HepG2 (cell line): ENCODE measurements at regions not wholly inside any gene's neighbourhood (a gene's known extent, or its start where the extent isn't known, plus 50 kb on each side); places are given as distances from the start of the nearest gene placed in this dataset.
A peak's percentile ranks its signal among the peaks of the same experiment; 100 is the strongest.

Experiments used
- ATAC-seq: fragments of 200-7000 bp; cut with Tn5 transposase; 3 replicates; pipeline ENCODE4 v1.9.1; 2020; ENCODE audit warnings: mild to moderate bottlenecking, moderate library complexity
- BruUV-seq: library from RNA; stranded (reverse); fragments of 400-500 nt; replicated peaks from 2 replicates; lab custom pipeline; 2021; lab: Mats Ljungman, UMichigan
- CTCF ChIA-PET: fragments of 300-600 bp; formaldehyde crosslinking; extraction: SDS; loops from one replicate; lab custom pipeline; 2021; ENCODE audit warnings: low total read pairs, inconsistent platforms, low intra/inter-chr PET ratio; lab: Yijun Ruan, JAX
- POLR2A ChIA-PET: fragments of 350-600 bp; sonication (Branson Sonifier 250); formaldehyde crosslinking; loops from one replicate; lab custom pipeline; 2020; ENCODE audit warnings: antibody characterized with exemption, inconsistent platforms; lab: Yijun Ruan, JAX
- DNase-seq: peaks from one replicate; pipeline ENCODE4 v3.0.0-alpha.2; 2015; ENCODE audit warnings: low spot score
- FAIRE-seq: peaks from 3 replicates; lab custom pipeline; 2011; peaks lifted over from hg19 to GRCh38; lab: Jason Lieb, UNC
- H2AFZ ChIP-seq: one replicate; pipeline ENCODE4 v1.6.1; 2011; ENCODE audit warnings: low read length, inconsistent platforms
- H3K27ac ChIP-seq: fragments of 300-600 bp; 3 replicates; pipeline ENCODE4 v1.8.0; 2011; ENCODE audit warnings: mixed run types, mild to moderate bottlenecking, mixed read lengths, low read length, inconsistent platforms; ENCODE audit not compliant: insufficient read depth; ENCODE audit errors: extremely low read length
- H3K27me3 ChIP-seq, 2 experiments: fragments of 200-600 bp in 1 of 2; 2 replicates in 1 of 2; 3 replicates in 1 of 2; pipeline versions ENCODE4 v1.6.0 to v1.8.0; 2011; ENCODE audit warnings: low read length in 2 of 2, mild to moderate bottlenecking in 2 of 2, moderate library complexity in 2 of 2, inconsistent platforms in 1 of 2; ENCODE audit not compliant: insufficient read depth in 2 of 2, control insufficient read depth in 1 of 2
- H3K36me3 ChIP-seq, 2 experiments: fragments of 200-600 bp in 1 of 2; replicated peaks in 1 of 2; 2 replicates in 1 of 2; 3 replicates in 1 of 2; pipeline versions ENCODE4 v1.5.1 to v1.8.0; 2011; ENCODE audit warnings: low read length in 2 of 2, inconsistent platforms in 1 of 2; ENCODE audit not compliant: insufficient read depth in 2 of 2, control insufficient read depth in 1 of 2
- H3K4me1 ChIP-seq: 2 replicates; pipeline ENCODE4 v1.5.1; 2012; ENCODE audit warnings: low read length, inconsistent platforms; ENCODE audit not compliant: insufficient read depth
- H3K4me2 ChIP-seq: 2 replicates; pipeline ENCODE4 v1.6.0; 2011; ENCODE audit warnings: low read depth, low read length, inconsistent platforms
- H3K4me3 ChIP-seq, 3 experiments: fragments of 200-600 bp in 1 of 3; sonication (generic), shearing (Covaris generic) in 1 of 3; replicated peaks in 1 of 3; 2 replicates each; pipeline ENCODE4 v1.5.1; 2011 to 2016; ENCODE audit warnings: low read length in 3 of 3, inconsistent platforms in 2 of 3, low read depth in 2 of 3, mild to moderate bottlenecking in 2 of 3, control low read depth in 1 of 3, mixed read lengths in 1 of 3; ENCODE audit not compliant: insufficient read depth in 1 of 3
- H3K79me2 ChIP-seq: one replicate; pipeline ENCODE4 v1.6.1; 2011; ENCODE audit warnings: low read length, inconsistent platforms; ENCODE audit not compliant: insufficient read depth
- H3K9ac ChIP-seq: 2 replicates; pipeline ENCODE4 v1.6.0; 2011; ENCODE audit warnings: mild to moderate bottlenecking, low read depth, low read length, inconsistent platforms; ENCODE audit not compliant: insufficient read depth
- H3K9me3 ChIP-seq: 2 replicates; pipeline ENCODE4 v1.5.1; 2012; ENCODE audit warnings: mild to moderate bottlenecking, low read length
- H4K20me1 ChIP-seq: 2 replicates; pipeline ENCODE4 v1.6.0; 2011; ENCODE audit warnings: inconsistent platforms, mild to moderate bottlenecking, low read length, moderate library complexity; ENCODE audit not compliant: insufficient read depth
- FOXK1 ChIP-seq: sonication (generic); formaldehyde crosslinking; IDR thresholded peaks from 2 replicates; pipeline ENCODE4 v1.4.0; 2020; ENCODE audit warnings: low read depth, missing genetic modification reagents, borderline replicate concordance
- HNRNPL ChIP-seq: fragments of 200-400 bp; formaldehyde crosslinking; IDR thresholded peaks from 2 replicates; pipeline ENCODE4 v1.6.1; 2017; ENCODE audit warnings: mild to moderate bottlenecking, low read depth, low read length
- MAFF ChIP-seq: IDR thresholded peaks from 2 replicates; pipeline ENCODE4 v1.6.1; 2011; ENCODE audit warnings: low read depth, low read length, improper control_type of control experiment
- MAFK ChIP-seq, 2 experiments: IDR thresholded peaks in 1 of 2; conservative IDR thresholded peaks in 1 of 2; 2 replicates each; pipeline ENCODE4 v1.6.1; 2011; ENCODE audit warnings: improper control_type of control experiment in 2 of 2, low read length in 2 of 2
- TARDBP ChIP-seq: sonication (generic); formaldehyde crosslinking; IDR thresholded peaks from 2 replicates; pipeline ENCODE4 v1.8.0; 2022; ENCODE audit warnings: mild to moderate bottlenecking, missing genetic modification reagents
- ZNF136 ChIP-seq: sonication (generic); formaldehyde crosslinking; IDR thresholded peaks from 2 replicates; pipeline ENCODE4 v1.8.1; 2022; ENCODE audit warnings: low read depth, mild to moderate bottlenecking, moderate library complexity, missing genetic modification reagents
- ZNF543 ChIP-seq: sonication (generic); formaldehyde crosslinking; IDR thresholded peaks from 2 replicates; pipeline ENCODE4 v1.4.0; 2020; ENCODE audit warnings: mild to moderate bottlenecking, missing genetic modification reagents
- WGBS: methylation state at CpG from one replicate; pipeline ENCODE4 v1.1.6; 2017; ENCODE audit warnings: low lambda C conversion rate; 5-methylcytosine and 5-hydroxymethylcytosine counted together
- in situ Hi-C: cut with HindIII; loops from 2 replicates; pipeline ENCODE4 v1.10.0; 2017; ENCODE audit warnings: low pct_unique_long_range_greater_than_20kb; ENCODE audit not compliant: extremely low pct_ligation_motif_present
- intact Hi-C: fragments of 100-400 bp; cut with micrococcal nuclease; formaldehyde crosslinking; loops from one replicate; pipeline ENCODE4 v1.10.0; 2022; ENCODE audit not compliant: unreplicated experiment

DNA sequence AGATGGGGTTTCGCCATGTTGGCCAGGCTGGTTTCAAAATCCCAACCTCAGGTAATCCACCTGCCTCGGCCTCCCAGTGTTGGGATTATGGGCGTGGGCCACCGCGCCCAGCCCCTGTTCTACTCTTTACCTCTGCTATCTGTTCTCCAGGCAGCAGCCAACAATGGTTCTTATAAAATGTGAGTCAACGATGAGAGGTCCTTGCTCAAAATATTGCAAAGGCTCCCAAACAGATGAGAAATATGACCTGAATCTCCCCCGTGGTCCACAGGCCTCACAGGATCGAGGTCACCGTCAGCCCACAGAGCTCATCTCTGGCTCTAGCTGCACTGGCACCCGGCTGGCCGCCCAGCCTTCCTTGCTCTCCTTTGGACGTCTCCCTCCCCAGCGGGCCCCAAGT, 62.0 kb upstream of the EGFR start:
- intact Hi-C loops = no loop called here
- no peak for FAIRE-seq

DNA sequence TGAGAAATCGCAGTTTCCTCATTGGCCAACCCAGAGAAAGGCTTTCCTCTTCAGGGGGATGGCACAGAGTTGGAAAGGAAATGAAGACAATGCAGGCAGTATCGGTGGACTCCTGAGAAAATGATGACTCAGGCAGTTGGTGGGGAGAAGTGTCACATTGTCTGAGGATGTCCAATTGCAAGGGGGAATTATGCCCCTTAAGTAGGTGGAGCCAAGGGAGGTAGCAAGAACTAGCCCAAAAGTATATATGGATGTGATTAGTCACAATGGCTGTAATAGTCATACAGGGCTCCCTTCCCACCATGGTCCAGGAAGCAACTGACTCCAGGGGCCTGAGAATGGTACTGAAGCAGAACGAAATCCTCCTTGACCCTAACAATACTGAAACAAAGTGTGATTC, 58.3 kb upstream of the EGFR start:
- no peaks in the 10 kb centered on the region for H3K9me3 ChIP-seq
- H2AFZ ChIP-seq = no peak overlapping the region
- no peak for DNase-seq
- 27% methylated on average over 3 of the region's 3 CpGs for WGBS
- no peaks in the 10 kb centered on the region for H3K4me1 ChIP-seq
- peaks cover 0 to 25% of the 10 kb centered on the region in 2 experiments; a peak in 2 of 5 replicates for H3K27me3 ChIP-seq
- no peak for FAIRE-seq
- ATAC-seq = no peak
- ChIA-PET CTCF (no interaction called here), POLR2A (no interaction called here)
- no peak overlapping the region for H3K4me2 ChIP-seq
- in situ Hi-C loops (no loop called here), intact Hi-C loops (no loop called here)
- H3K9ac ChIP-seq = no peak overlapping the region
- no peak overlapping the region for H3K27ac ChIP-seq
- no peak overlapping the region for H3K4me3 ChIP-seq
- H4K20me1 ChIP-seq = no peaks in the 10 kb centered on the region
- BruUV-seq = no TSS peak
- no peaks in the 10 kb centered on the region for H3K79me2 ChIP-seq
- no peaks in the 10 kb centered on the region for H3K36me3 ChIP-seq
- TF ChIP-seq HNRNPL = no peak
- TF ChIP-seq MAFK (conservative IDR thresholded peaks at IDR 0.05 in 1 of 2, IDR thresholded peaks at IDR 0.05 in 1 of 2; ENCODE audit: low read length in 2 of 2) = peak; percentile 69 to 82
- TF ChIP-seq MAFF = peak; percentile 70
- no peak for TF ChIP-seq ZNF136 (CRISPR knock-in tag)

More for the DNA sequence above, 62.0 kb upstream of the EGFR start:
- no TSS peak for BruUV-seq
- ATAC-seq = no peak
- Histone ChIP-seq H3K27me3 (peaks cover 1 to 25% of the 10 kb centered on the region in 2 experiments; a peak in 3 of 5 replicates), H3K4me1 (no peaks in the 10 kb centered on the region), H4K20me1 (no peaks in the 10 kb centered on the region), H3K36me3 (no peaks in the 10 kb centered on the region), H3K27ac (no peak overlapping the region), H3K9ac (no peak overlapping the region), H2AFZ (no peak overlapping the region), H3K9me3 (no peaks in the 10 kb centered on the region), H3K4me2 (no peak overlapping the region), H3K4me3 (no peak overlapping the region), H3K79me2 (no peaks in the 10 kb centered on the region)
- ChIA-PET POLR2A (no interaction called here), CTCF (no interaction called here)
- DNase-seq = no peak
- WGBS = 78% methylated on average over 6 of the region's 13 CpGs
- TF ChIP-seq FOXK1 (CRISPR knock-in tag) (no peak), TARDBP (CRISPR knock-in tag) (no peak), ZNF543 (CRISPR knock-in tag) (no peak)
- in situ Hi-C loops = no loop called here
